Vagina (tissue), 2 donors: ENCODE measurements at regions not wholly inside any gene's neighbourhood (a gene's known extent, or its start where the extent isn't known, plus 50 kb on each side); places are given as distances from the start of the nearest gene placed in this dataset.

Experiments used
- CTCF ChIP-seq, 3 experiments: fragments of 450-650 bp in 2 of 3; fragments of 200-600 bp in 1 of 3; sonication (generic) in 1 of 3; IDR thresholded peaks; one replicate each; pipeline ENCODE4 v1.5.1; 2017 to 2019; ENCODE audit warnings: antibody characterized with exemption in 3 of 3, mild to moderate bottlenecking in 2 of 3, moderate library complexity in 2 of 3
- POLR2A ChIP-seq, 2 donors: fragments of 450-650 bp; IDR thresholded peaks; one replicate each; pipeline ENCODE4 v1.6.1; 2017; ENCODE audit warnings: antibody characterized with exemption in 2 of 2, mild to moderate bottlenecking in 2 of 2, moderate library complexity in 2 of 2

GRCh38 chr12:30578426-30578825 lies 117.2 kb downstream of the IPO8 start:
- no peak for TF ChIP-seq POLR2A (IDR thresholded peaks at IDR 0.05)
- no peak for TF ChIP-seq CTCF (IDR thresholded peaks at IDR 0.05)
